ENCODE measurements at regions not wholly inside any gene's neighbourhood (a gene's known extent, or its start where the extent isn't known, plus 50 kb on each side); places are given as distances from the start of the nearest gene placed in this dataset.

DNA sequence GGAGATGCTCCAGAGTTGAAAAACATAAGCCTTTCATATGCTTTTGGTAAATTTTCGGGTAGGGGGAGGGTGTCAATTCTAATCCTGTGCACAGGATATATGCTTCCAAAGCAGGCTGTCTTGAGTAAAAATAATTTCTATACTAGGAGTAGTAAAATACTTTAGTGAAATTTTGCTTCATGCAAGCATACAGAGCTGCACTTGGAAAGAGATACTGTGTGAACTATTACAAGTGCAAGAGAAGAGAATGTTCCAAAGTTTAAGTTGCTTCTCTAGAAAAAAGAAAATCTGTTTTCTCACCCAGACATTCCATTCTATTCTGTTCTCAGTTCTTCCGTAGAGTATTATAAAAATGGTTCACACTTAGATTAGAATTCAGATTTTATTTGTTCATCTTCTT, 324.6 kb upstream of the AADAT start:
- Mint-ChIP-seq H3K27me3 (ENCODE audit: insufficient read depth) (no peaks in the 10 kb centered on the region), H3K4me1 (no peaks in the 10 kb centered on the region), H3K27ac (no peak overlapping the region), H3K4me3 (no peak overlapping the region), H3K36me3 (ENCODE audit: low read depth) (no peaks in the 10 kb centered on the region), H3K9me3 (peaks cover 2% of the 10 kb centered on the region)
- no peaks in the 10 kb centered on the region for H3K36me3 ChIP-seq (ENCODE audit: control insufficient read depth, insufficient read depth, low read length)
- H3K9ac ChIP-seq (ENCODE audit: extremely low read depth, low read length, poor library complexity, severe bottlenecking): no peak overlapping the region
- no peak overlapping the region for H3K4me3 ChIP-seq (ENCODE audit: low read length)
- H3K27ac ChIP-seq (ENCODE audit: low read depth, low read length): no peak overlapping the region
- DNase-seq: no peak
- no peaks in the 10 kb centered on the region for H3K9me3 ChIP-seq (ENCODE audit: control insufficient read depth, low read length)
- WGBS, 2 experiments (ENCODE audit: insufficient coverage in 1 of 2, insufficient read length in 1 of 2): 75% methylated on average over 1 to 2 of the region's 2 CpGs
- no peaks in the 10 kb centered on the region for H3K4me1 ChIP-seq (ENCODE audit: control insufficient read depth, insufficient read depth, low read length)
- no peak for TF ChIP-seq CTCF (conservative IDR thresholded peaks at IDR 0.05)
- no peaks in the 10 kb centered on the region for H3K27me3 ChIP-seq (ENCODE audit: control insufficient read depth, insufficient read depth, low read length, poor library complexity, severe bottlenecking)

- DNase-seq: no peak
- Histone ChIP-seq H3K27me3 (ENCODE audit: control insufficient read depth, insufficient read depth, low read length, poor library complexity, severe bottlenecking) (no peaks in the 10 kb centered on the region), H3K27ac (ENCODE audit: low read depth, low read length) (no peak overlapping the region), H3K9ac (ENCODE audit: extremely low read depth, low read length, poor library complexity, severe bottlenecking) (no peak overlapping the region), H3K4me1 (ENCODE audit: control insufficient read depth, insufficient read depth, low read length) (no peaks in the 10 kb centered on the region), H3K9me3 (ENCODE audit: control insufficient read depth, low read length) (no peaks in the 10 kb centered on the region), H3K4me3 (ENCODE audit: low read length) (no peak overlapping the region), H3K36me3 (ENCODE audit: control insufficient read depth, insufficient read depth, low read length) (no peaks in the 10 kb centered on the region)
- Mint-ChIP-seq H3K9me3 (peaks cover 2% of the 10 kb centered on the region), H3K36me3 (ENCODE audit: low read depth) (no peaks in the 10 kb centered on the region), H3K4me3 (no peak overlapping the region), H3K27ac (no peak overlapping the region), H3K4me1 (no peaks in the 10 kb centered on the region), H3K27me3 (ENCODE audit: insufficient read depth) (no peaks in the 10 kb centered on the region)
- no peak for TF ChIP-seq CTCF (conservative IDR thresholded peaks at IDR 0.05)
Measured at GRCh38 chr4:170413951-170414350, 324.2 kb upstream of the AADAT start.

- Mint-ChIP-seq H3K27ac (no peak overlapping the region), H3K36me3 (ENCODE audit: low read depth) (no peaks in the 10 kb centered on the region), H3K4me3 (no peak overlapping the region), H3K4me1 (peaks cover 3% of the 10 kb centered on the region), H3K9me3 (peaks cover 14% of the 10 kb centered on the region), H3K27me3 (ENCODE audit: insufficient read depth) (no peaks in the 10 kb centered on the region)
- Histone ChIP-seq H3K4me3 (ENCODE audit: low read length) (no peak overlapping the region), H3K9me3 (ENCODE audit: control insufficient read depth, low read length) (peaks cover 5% of the 10 kb centered on the region), H3K27me3 (ENCODE audit: control insufficient read depth, insufficient read depth, low read length, poor library complexity, severe bottlenecking) (no peaks in the 10 kb centered on the region), H3K27ac (ENCODE audit: low read depth, low read length) (no peak overlapping the region), H3K36me3 (ENCODE audit: control insufficient read depth, insufficient read depth, low read length) (no peaks in the 10 kb centered on the region), H3K4me1 (ENCODE audit: control insufficient read depth, insufficient read depth, low read length) (peaks cover 2% of the 10 kb centered on the region), H3K9ac (ENCODE audit: extremely low read depth, low read length, poor library complexity, severe bottlenecking) (no peak overlapping the region)
- WGBS, 2 experiments (ENCODE audit: insufficient coverage in 1 of 2, insufficient read length in 1 of 2): 17 to 42% methylated on average over 1 of the region's 1 CpG
- peak; percentile 69 for TF ChIP-seq CTCF (conservative IDR thresholded peaks at IDR 0.05)
- DNase-seq: peak; percentile 48
Measured at GRCh38 chr4:170400361-170400760, 310.6 kb upstream of the AADAT start.
